ENCODE measurements at regions not wholly inside any gene's neighbourhood (a gene's known extent, or its start where the extent isn't known, plus 50 kb on each side); places are given as distances from the start of the nearest gene placed in this dataset.

DNA sequence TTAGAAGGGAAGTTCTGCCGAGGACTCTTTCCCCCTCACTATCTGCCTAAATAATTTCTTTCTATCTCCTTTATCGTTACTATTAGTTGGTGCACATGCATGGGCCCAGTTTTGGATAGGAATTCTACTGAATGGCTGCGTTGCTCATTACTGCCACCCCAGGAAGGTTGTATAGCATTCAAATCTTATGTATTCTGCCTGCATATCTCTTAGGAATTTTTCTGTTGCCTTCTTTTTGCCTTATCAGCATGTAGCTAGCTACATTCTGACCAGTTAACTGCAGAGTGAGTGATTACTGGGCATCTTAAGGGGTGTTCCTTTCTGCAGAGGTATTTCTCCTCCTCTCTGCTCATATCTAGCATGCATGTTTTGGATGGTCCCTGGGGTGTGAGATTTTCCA lies 239.6 kb downstream of the TDRD15 start:
- Mint-ChIP-seq H3K27ac (no peak overlapping the region), H3K27me3 (ENCODE audit: insufficient read depth, low read depth) (no peaks in the 10 kb centered on the region), H3K4me1 (peaks cover 3% of the 10 kb centered on the region), H3K36me3 (no peaks in the 10 kb centered on the region), H3K9me3 (no peaks in the 10 kb centered on the region), H3K4me3 (no peak overlapping the region)
- Histone ChIP-seq H3K79me2 (ENCODE audit: low read depth) (no peaks in the 10 kb centered on the region), H3K9ac (no peak overlapping the region), H2AFZ (replicated peaks) (no peak overlapping the region), H4K20me1 (ENCODE audit: low read depth) (no peaks in the 10 kb centered on the region), H3K27me3 (no peaks in the 10 kb centered on the region), H3K36me3 (no peaks in the 10 kb centered on the region), H3K27ac (no peak overlapping the region), H3K4me1 (no peaks in the 10 kb centered on the region), H3K4me2 (no peak overlapping the region), H3F3A (ENCODE audit: low read depth) (no peaks in the 10 kb centered on the region), H3K9me3 (ENCODE audit: low read depth) (no peaks in the 10 kb centered on the region), H3K4me3 (no peak overlapping the region)
- DNase-seq (ENCODE audit: low spot score): no peak
- TF ChIP-seq EZH2phosphoT487 (IDR thresholded peaks at IDR 0.05): no peak
- TF ChIP-seq, protein P1, sequence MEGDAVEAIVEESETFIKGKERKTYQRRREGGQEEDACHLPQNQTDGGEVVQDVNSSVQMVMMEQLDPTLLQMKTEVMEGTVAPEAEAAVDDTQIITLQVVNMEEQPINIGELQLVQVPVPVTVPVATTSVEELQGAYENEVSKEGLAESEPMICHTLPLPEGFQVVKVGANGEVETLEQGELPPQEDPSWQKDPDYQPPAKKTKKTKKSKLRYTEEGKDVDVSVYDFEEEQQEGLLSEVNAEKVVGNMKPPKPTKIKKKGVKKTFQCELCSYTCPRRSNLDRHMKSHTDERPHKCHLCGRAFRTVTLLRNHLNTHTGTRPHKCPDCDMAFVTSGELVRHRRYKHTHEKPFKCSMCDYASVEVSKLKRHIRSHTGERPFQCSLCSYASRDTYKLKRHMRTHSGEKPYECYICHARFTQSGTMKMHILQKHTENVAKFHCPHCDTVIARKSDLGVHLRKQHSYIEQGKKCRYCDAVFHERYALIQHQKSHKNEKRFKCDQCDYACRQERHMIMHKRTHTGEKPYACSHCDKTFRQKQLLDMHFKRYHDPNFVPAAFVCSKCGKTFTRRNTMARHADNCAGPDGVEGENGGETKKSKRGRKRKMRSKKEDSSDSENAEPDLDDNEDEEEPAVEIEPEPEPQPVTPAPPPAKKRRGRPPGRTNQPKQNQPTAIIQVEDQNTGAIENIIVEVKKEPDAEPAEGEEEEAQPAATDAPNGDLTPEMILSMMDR (IDR thresholded peaks at IDR 0.05): peak; percentile 13

DNA sequence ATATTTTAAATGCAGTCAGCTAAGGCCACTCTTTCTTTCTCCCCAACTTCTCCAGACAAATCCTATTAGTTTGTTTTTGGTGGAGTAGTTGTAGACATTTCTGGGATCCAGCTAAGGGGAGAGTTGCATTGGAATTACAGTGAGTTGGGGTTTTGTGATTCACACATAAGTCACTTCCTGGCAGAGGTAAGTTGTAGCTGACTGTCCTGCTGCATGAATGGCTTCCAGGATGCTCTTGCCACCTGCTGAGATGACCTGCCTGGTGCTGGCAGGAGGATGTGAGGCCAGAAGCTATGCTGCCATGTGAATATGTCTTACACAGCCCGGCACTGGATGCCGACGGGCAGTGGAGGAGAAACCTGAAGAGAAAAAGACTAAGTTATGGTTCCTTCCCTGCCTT lies 243.7 kb downstream of the TDRD15 start:
- no peaks in the 10 kb centered on the region for H3K27me3 ChIP-seq
- H3K9ac ChIP-seq: no peak overlapping the region
- H3K4me3 ChIP-seq: no peak overlapping the region
- H3K27ac Mint-ChIP-seq: no peak overlapping the region
- H2AFZ ChIP-seq (replicated peaks): no peak overlapping the region
- no peak for TF ChIP-seq EZH2phosphoT487 (IDR thresholded peaks at IDR 0.05)
- TF ChIP-seq, protein P1 (IDR thresholded peaks at IDR 0.05): no peak
- TF ChIP-seq EZH2 (IDR thresholded peaks at IDR 0.05): no peak
- peaks cover 2% of the 10 kb centered on the region for H3K27me3 Mint-ChIP-seq (ENCODE audit: insufficient read depth, low read depth)
- H3K36me3 Mint-ChIP-seq: no peaks in the 10 kb centered on the region
- H3K9me3 Mint-ChIP-seq: no peaks in the 10 kb centered on the region
- no peaks in the 10 kb centered on the region for H3K4me1 Mint-ChIP-seq
- H3K4me2 ChIP-seq: no peak overlapping the region
- H3K27ac ChIP-seq: no peak overlapping the region
- H3K4me1 ChIP-seq: peaks cover 6% of the 10 kb centered on the region
- H3F3A ChIP-seq (ENCODE audit: low read depth): no peaks in the 10 kb centered on the region
- no peaks in the 10 kb centered on the region for H4K20me1 ChIP-seq (ENCODE audit: low read depth)
- H3K79me2 ChIP-seq (ENCODE audit: low read depth): no peaks in the 10 kb centered on the region
- H3K9me3 ChIP-seq (ENCODE audit: low read depth): no peaks in the 10 kb centered on the region
- H3K4me3 Mint-ChIP-seq: no peak overlapping the region
- no peak for DNase-seq (ENCODE audit: low spot score)
- H3K36me3 ChIP-seq: no peaks in the 10 kb centered on the region

DNA sequence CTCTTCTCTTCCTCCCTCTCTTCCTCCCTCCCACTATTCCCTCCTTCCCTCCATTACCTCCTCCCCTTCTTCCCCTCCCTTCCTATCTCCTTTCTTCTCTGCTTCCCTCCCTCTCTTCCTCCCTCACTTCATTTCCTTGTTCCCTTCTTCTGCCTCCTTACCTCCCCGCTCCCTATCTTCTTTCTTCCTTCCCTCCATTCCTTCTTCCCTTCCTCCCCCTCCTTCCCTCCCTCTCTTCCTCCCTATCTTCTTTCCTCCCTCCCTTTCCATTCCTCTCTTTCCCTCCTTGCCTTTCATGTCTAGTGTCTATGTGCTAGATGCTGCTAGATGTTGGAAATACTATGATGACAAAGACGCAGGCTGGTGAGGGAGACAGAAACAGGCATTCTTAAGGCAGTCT lies 246.0 kb downstream of the TDRD15 start:
- H3K4me1 ChIP-seq: peaks cover 6% of the 10 kb centered on the region
- no peak for DNase-seq (ENCODE audit: low spot score)
- no peak overlapping the region for H3K9ac ChIP-seq
- no peaks in the 10 kb centered on the region for H3F3A ChIP-seq (ENCODE audit: low read depth)
- no peaks in the 10 kb centered on the region for H3K27me3 ChIP-seq
- H3K27ac ChIP-seq: no peak overlapping the region
- H3K4me3 ChIP-seq: no peak overlapping the region
- no peak overlapping the region for H3K4me3 Mint-ChIP-seq
- no peak overlapping the region for H3K27ac Mint-ChIP-seq
- no peaks in the 10 kb centered on the region for H4K20me1 ChIP-seq (ENCODE audit: low read depth)
- no peaks in the 10 kb centered on the region for H3K9me3 Mint-ChIP-seq
- no peaks in the 10 kb centered on the region for H3K36me3 ChIP-seq
- peaks cover 2% of the 10 kb centered on the region for H3K27me3 Mint-ChIP-seq (ENCODE audit: insufficient read depth, low read depth)
- no peaks in the 10 kb centered on the region for H3K36me3 Mint-ChIP-seq
- H3K4me1 Mint-ChIP-seq: no peaks in the 10 kb centered on the region
- H3K4me2 ChIP-seq: no peak overlapping the region
- no peak overlapping the region for H2AFZ ChIP-seq (replicated peaks)
- TF ChIP-seq EZH2 (IDR thresholded peaks at IDR 0.05) (no peak), EZH2phosphoT487 (IDR thresholded peaks at IDR 0.05) (no peak)
- TF ChIP-seq, protein P1 (IDR thresholded peaks at IDR 0.05): no peak
- no peaks in the 10 kb centered on the region for H3K79me2 ChIP-seq (ENCODE audit: low read depth)
- H3K9me3 ChIP-seq (ENCODE audit: low read depth): no peaks in the 10 kb centered on the region
